Spleen (tissue), 11 donors: ENCODE measurements at regions not wholly inside any gene's neighbourhood (a gene's known extent, or its start where the extent isn't known, plus 50 kb on each side); places are given as distances from the start of the nearest gene placed in this dataset.
"Not testable (repeated sequence)": the region's sequence is repeated elsewhere in the genome, so short reads cannot be mapped to it uniquely, and the experiment has no call there.

Source experiments
- DNase-seq: peaks from one replicate; pipeline ENCODE4 v3.0.0-alpha.2; 2020
- H3K27ac ChIP-seq, 8 donors: fragments of 200-600 bp; sonication (generic) in 7 of 8; 1 replicate in 4 of 8; 2 replicates in 4 of 8; pipeline versions ENCODE4 v1.5.0 to v1.8.0; 2016 to 2021; ENCODE audit warnings: inconsistent platforms in 4 of 8, mild to moderate bottlenecking in 4 of 8, moderate library complexity in 1 of 8
- H3K27me3 ChIP-seq, 7 donors: fragments of 200-600 bp; sonication (generic) in 6 of 7; replicated peaks in 1 of 7; 1 replicate in 4 of 7; 2 replicates in 3 of 7; pipeline versions ENCODE4 v1.5.0 to v1.8.0; 2016 to 2021; ENCODE audit warnings: inconsistent platforms in 3 of 7, mild to moderate bottlenecking in 1 of 7
- H3K36me3 ChIP-seq, 6 donors: fragments of 200-600 bp; sonication (generic) in 5 of 6; 1 replicate in 4 of 6; 2 replicates in 2 of 6; pipeline versions ENCODE4 v1.5.0 to v1.8.0; 2016 to 2021; ENCODE audit warnings: inconsistent platforms in 2 of 6
- H3K4me1 ChIP-seq, 6 donors: fragments of 200-600 bp; sonication (generic) in 5 of 6; 1 replicate in 3 of 6; 2 replicates in 3 of 6; pipeline versions ENCODE4 v1.5.0 to v1.8.0; 2016 to 2021; ENCODE audit warnings: inconsistent platforms in 3 of 6
- H3K4me3 ChIP-seq, 8 donors: fragments of 200-600 bp; sonication (generic) in 7 of 8; 1 replicate in 4 of 8; 2 replicates in 4 of 8; pipeline versions ENCODE4 v1.5.0 to v1.8.0; 2016 to 2021; ENCODE audit warnings: inconsistent platforms in 4 of 8, mild to moderate bottlenecking in 4 of 8, moderate library complexity in 2 of 8
- H3K9me3 ChIP-seq, 8 donors: fragments of 200-600 bp; sonication (generic) in 7 of 8; 1 replicate in 4 of 8; 2 replicates in 4 of 8; pipeline versions ENCODE4 v1.5.0 to v1.8.0; 2016 to 2021; ENCODE audit warnings: inconsistent platforms in 4 of 8
- POLR2A ChIP-seq, 3 donors: fragments of 450-650 bp; IDR thresholded peaks; one replicate each; pipeline ENCODE4 v1.5.1; 2017; ENCODE audit warnings: antibody characterized with exemption in 3 of 3, mild to moderate bottlenecking in 1 of 3
- POLR2AphosphoS5 ChIP-seq, 3 donors: sonication (generic); formaldehyde crosslinking; IDR thresholded peaks; one replicate each; pipeline ENCODE4 v1.5.1; 2017; ENCODE audit warnings: antibody characterized with exemption in 3 of 3
- WGBS, 5 donors: extraction: QIAGEN DNeasy Blood & Tissue Kit in 3 of 5; methylation state at CpG; one replicate each; pipeline versions ENCODE4 v1.1.5 to v1.1.7; 2013 to 2018; 5-methylcytosine and 5-hydroxymethylcytosine counted together
- intact Hi-C: fragments of 100-400 bp; cut with DNase I; formaldehyde crosslinking; loops from one replicate; pipeline ENCODE4 v1.15.0; 2023; ENCODE audit warnings: low total_unique reads
- TF ChIP-seq, protein P1 (sequence below), 11 experiments: fragments of 200-600 bp in 7 of 11; fragments of 450-650 bp in 4 of 11; sonication (generic) in 4 of 11; IDR thresholded peaks in 8 of 11; conservative IDR thresholded peaks in 3 of 11; 1 replicate in 7 of 11; 2 replicates in 4 of 11; pipeline versions ENCODE4 v1.4.0 to v1.8.0; 2016 to 2021; ENCODE audit warnings: antibody characterized with exemption in 11 of 11, inconsistent platforms in 4 of 11, mild to moderate bottlenecking in 1 of 11
- donor health status: healthy with polysubstance abuse.
- donor health status: DM: no; HTN: no; CAD: no; lungs with moderate emphysema.
- donor health status: DM: no; HTN: no; CAD: no.
- donor health status: Bipolar disorder and iron deficiency.
- donor health status: healthy.
- donor health status: DM: no; HTN: no; CAD: no.
- donor health status: DM: yes; HTN: yes; CAD: no.

DNA sequence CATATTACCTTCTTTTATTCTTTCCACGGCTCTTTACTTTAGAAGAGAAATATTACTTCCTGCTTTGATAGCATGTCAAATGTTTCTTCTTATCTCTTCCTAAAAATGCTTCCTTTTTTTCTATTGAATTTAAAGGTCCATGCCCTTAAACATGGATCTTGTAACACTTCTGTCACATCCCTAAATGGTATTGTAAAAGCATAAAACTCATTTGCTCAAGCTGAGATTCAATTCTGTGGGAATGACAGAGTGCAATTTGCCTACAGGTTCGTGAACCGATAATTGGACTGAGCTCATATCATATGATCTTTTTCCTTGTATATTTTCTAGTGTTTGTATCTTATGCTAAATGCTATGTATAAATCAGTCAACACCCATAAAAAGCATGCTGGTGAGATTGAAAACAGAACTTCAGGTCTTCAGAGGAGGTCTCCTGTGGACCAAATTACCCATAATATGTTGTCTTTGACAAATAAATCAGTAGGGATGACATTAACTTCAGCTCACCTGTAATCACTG is 429.3 kb downstream of the TMEM232 start:
- DNase-seq = no peak
- TF ChIP-seq, protein P1, sequence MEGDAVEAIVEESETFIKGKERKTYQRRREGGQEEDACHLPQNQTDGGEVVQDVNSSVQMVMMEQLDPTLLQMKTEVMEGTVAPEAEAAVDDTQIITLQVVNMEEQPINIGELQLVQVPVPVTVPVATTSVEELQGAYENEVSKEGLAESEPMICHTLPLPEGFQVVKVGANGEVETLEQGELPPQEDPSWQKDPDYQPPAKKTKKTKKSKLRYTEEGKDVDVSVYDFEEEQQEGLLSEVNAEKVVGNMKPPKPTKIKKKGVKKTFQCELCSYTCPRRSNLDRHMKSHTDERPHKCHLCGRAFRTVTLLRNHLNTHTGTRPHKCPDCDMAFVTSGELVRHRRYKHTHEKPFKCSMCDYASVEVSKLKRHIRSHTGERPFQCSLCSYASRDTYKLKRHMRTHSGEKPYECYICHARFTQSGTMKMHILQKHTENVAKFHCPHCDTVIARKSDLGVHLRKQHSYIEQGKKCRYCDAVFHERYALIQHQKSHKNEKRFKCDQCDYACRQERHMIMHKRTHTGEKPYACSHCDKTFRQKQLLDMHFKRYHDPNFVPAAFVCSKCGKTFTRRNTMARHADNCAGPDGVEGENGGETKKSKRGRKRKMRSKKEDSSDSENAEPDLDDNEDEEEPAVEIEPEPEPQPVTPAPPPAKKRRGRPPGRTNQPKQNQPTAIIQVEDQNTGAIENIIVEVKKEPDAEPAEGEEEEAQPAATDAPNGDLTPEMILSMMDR (IDR thresholded peaks at IDR 0.05 in 8 of 11, conservative IDR thresholded peaks at IDR 0.05 in 3 of 11) = no peak
- TF ChIP-seq POLR2A (IDR thresholded peaks at IDR 0.05) (no peak), POLR2AphosphoS5 (IDR thresholded peaks at IDR 0.05) (no peak)
- 9 to 21% (median 11%) methylated on average over 3 of the region's 3 CpGs for WGBS, 5 donors
- Histone ChIP-seq H3K27ac (no peak overlapping the region), H3K36me3 (no peaks in the 10 kb centered on the region), H3K4me3 (no peak overlapping the region), H3K9me3 (peaks cover 0 to 16% (median 10%) of the 10 kb centered on the region in 8 donors), H3K4me1 (no peaks in the 10 kb centered on the region), H3K27me3 (no peaks in the 10 kb centered on the region)
- intact Hi-C loops = no loop called here

GRCh38 chr5:110304176-110304575 is 422.3 kb downstream of the TMEM232 start:
- Histone ChIP-seq H3K4me3 (no peak overlapping the region), H3K36me3 (no peaks in the 10 kb centered on the region), H3K27me3 (no peaks in the 10 kb centered on the region), H3K27ac (no peak overlapping the region), H3K4me1 (no peaks in the 10 kb centered on the region), H3K9me3 (peaks cover 0 to 57% (median 30%) of the 10 kb centered on the region in 8 donors)
- WGBS, 5 donors = 83 to 94% (median 87%) methylated on average over 1 of the region's 1 CpG
- intact Hi-C loops = no loop called here
- no peak for DNase-seq
- TF ChIP-seq, protein P1 (IDR thresholded peaks at IDR 0.05 in 8 of 11, conservative IDR thresholded peaks at IDR 0.05 in 3 of 11) = no peak
- no peak for TF ChIP-seq POLR2AphosphoS5 (IDR thresholded peaks at IDR 0.05)
- TF ChIP-seq POLR2A (IDR thresholded peaks at IDR 0.05) = no peak

DNA sequence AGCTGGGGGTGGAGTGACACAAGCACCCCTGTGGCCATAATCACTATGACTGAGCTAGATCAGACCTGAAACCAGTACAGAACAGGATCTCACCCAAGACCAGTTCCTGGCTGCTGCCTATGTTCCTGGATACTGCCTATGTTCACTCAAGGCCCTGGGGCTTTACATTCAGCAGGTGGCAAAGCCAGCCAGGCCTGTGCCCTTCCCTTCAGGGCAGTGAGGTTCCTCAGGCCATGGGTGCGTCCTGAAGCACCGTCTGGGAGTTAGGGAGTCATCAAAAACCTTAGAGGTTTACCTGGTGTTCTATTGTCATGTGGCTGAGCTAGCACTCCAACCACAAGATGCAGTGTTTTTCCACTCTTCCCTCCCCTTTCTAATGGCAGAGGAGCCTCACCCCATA is 419.8 kb downstream of the TMEM232 start:
- H3K9me3 ChIP-seq = peaks cover 0 to 65% (median 33%) of the 10 kb centered on the region in 8 donors
- DNase-seq = no peak
- intact Hi-C loops = no loop called here
- H3K4me3 ChIP-seq = no peak overlapping the region
- H3K27ac ChIP-seq = no peak overlapping the region
- H3K27me3 ChIP-seq = no peaks in the 10 kb centered on the region
- 76 to 97% (median 91%) methylated on average over 2 of the region's 2 CpGs; no CpG with 5 or more reads in 1 of the 5 donors for WGBS, 5 donors
- no peak for TF ChIP-seq POLR2A (IDR thresholded peaks at IDR 0.05)
- no peak for TF ChIP-seq POLR2AphosphoS5 (IDR thresholded peaks at IDR 0.05)
- TF ChIP-seq, protein P1 (IDR thresholded peaks at IDR 0.05 in 8 of 11, conservative IDR thresholded peaks at IDR 0.05 in 3 of 11) = no peak
- H3K36me3 ChIP-seq = no peaks in the 10 kb centered on the region
- H3K4me1 ChIP-seq = no peaks in the 10 kb centered on the region

GRCh38 chr5:110309222-110309621 is 417.2 kb downstream of the TMEM232 start:
- TF ChIP-seq, protein P1 (IDR thresholded peaks at IDR 0.05 in 8 of 11, conservative IDR thresholded peaks at IDR 0.05 in 3 of 11) = no peak
- no peak for TF ChIP-seq POLR2A (IDR thresholded peaks at IDR 0.05)
- no peak for TF ChIP-seq POLR2AphosphoS5 (IDR thresholded peaks at IDR 0.05)
- intact Hi-C loops = no loop called here
- Histone ChIP-seq H3K9me3 (peaks cover 0 to 45% (median 17%) of the 10 kb centered on the region in 8 donors), H3K4me3 (no peak overlapping the region), H3K27me3 (no peaks in the 10 kb centered on the region), H3K36me3 (no peaks in the 10 kb centered on the region), H3K4me1 (no peaks in the 10 kb centered on the region), H3K27ac (no peak overlapping the region)
- DNase-seq = no peak
- 92 to 96% (median 94%) methylated on average over 1 of the region's 1 CpG for WGBS, 5 donors

DNA sequence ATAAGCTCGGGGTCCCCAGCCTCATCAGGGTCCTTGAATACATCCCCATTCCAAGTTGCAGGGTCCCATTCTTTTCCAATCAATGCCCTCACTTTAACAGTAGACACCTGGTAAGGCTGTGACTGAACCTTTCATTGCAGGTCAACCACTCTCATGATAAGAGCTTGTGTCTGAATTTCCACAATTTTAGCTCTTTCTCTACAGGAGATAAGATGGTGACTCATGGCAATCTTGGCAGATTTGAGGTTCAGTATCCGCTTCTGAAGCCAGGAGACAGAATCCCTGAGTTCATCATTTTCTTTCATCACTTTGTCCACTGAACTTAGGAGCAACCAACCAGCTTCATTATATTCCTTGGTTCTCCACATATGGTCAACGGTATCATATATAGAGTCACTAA is 409.9 kb downstream of the TMEM232 start:
- 47 to 80% (median 56%) methylated on average over 3 of the region's 3 CpGs for WGBS, 5 donors
- DNase-seq, H3K9me3 ChIP-seq, H3K4me3 ChIP-seq, H3K36me3 ChIP-seq, intact Hi-C loops, H3K27me3 ChIP-seq, H3K27ac ChIP-seq, H3K4me1 ChIP-seq: not testable (repeated sequence)
